SU-DHL-6 (cell line): ENCODE measurements at regions not wholly inside any gene's neighbourhood (a gene's known extent, or its start where the extent isn't known, plus 50 kb on each side); places are given as distances from the start of the nearest gene placed in this dataset.

Experiments
- CTCF ChIP-seq: fragments of 200-600 bp; sonication (generic); IDR thresholded peaks from one replicate; pipeline ENCODE4 v1.5.1; 2017; ENCODE audit warnings: antibody characterized with exemption, mild to moderate bottlenecking, low read length, moderate library complexity; ENCODE audit not compliant: insufficient read depth, poor library complexity, severe bottlenecking
- EZH2phosphoT487 ChIP-seq: fragments of 200-600 bp; sonication (generic), shearing (Covaris generic); conservative IDR thresholded peaks from 2 replicates; pipeline ENCODE4 v1.6.1; 2018; ENCODE audit warnings: mild to moderate bottlenecking, antibody characterized with exemption, low read length, moderate library complexity, mixed read lengths

DNA sequence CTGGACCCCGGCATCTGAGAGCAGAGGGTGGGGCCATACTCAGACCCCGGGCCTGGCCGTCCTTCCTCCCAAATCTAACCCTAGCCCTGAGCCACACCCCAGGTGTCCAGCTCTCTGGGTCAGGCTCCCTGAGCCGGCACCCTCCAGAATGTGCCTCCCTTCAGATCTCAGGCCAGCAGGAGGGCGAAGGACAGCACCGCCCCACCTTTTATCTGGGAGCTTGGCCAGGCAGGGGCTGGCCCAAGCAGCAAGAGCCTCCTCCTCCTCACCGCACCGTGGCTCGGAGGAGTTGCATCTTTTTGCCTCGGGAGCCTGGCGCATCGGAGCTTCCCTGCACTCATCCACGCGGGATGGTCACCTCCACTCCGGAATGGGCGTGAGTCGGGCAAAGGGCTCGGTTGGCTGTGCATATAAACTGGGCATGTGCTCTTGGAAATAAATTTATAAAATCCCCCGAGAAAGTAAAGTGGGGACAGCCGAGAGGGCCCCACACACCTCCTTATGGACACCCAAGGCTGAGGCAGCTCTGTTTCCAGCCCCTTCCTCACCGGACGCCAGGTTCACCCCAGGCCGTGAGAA lies 69.1 kb upstream of the CTDP1 start:
- no peak for TF ChIP-seq CTCF
- no peak for TF ChIP-seq EZH2phosphoT487
